ENCODE measurements at regions not wholly inside any gene's neighbourhood (a gene's known extent, or its start where the extent isn't known, plus 50 kb on each side); places are given as distances from the start of the nearest gene placed in this dataset.
A peak's percentile ranks its signal among the peaks of the same experiment; 100 is the strongest.

GRCh38 chr2:76572981-76573380 is 862.3 kb upstream of the GCFC2 start:
- no peak for DNase-seq

- peak; percentile 4 for DNase-seq
These were observed 859.1 kb upstream of the GCFC2 start for GRCh38 chr2:76569819-76570218.

GRCh38 chr2:76567478-76567877 is 856.8 kb upstream of the GCFC2 start:
- DNase-seq = no peak

- no peak for DNase-seq
These were observed 854.0 kb upstream of the GCFC2 start for GRCh38 chr2:76564734-76565133.

- no peak for DNase-seq
These were observed 853.0 kb upstream of the GCFC2 start for GRCh38 chr2:76563730-76564129.

- no peak for DNase-seq
These were observed 847.4 kb upstream of the GCFC2 start for GRCh38 chr2:76558157-76558556.

- DNase-seq = no peak
These were observed 845.3 kb upstream of the GCFC2 start for GRCh38 chr2:76556018-76556417.

- DNase-seq = no peak
These were observed 835.5 kb upstream of the GCFC2 start for GRCh38 chr2:76546207-76546606.

GRCh38 chr2:76544901-76545300 is 834.2 kb upstream of the GCFC2 start:
- no peak for DNase-seq

- no peak for DNase-seq
These were observed 806.8 kb upstream of the GCFC2 start for GRCh38 chr2:76517574-76517909.

- DNase-seq = no peak
These were observed 806.3 kb upstream of the GCFC2 start for GRCh38 chr2:76516861-76517573.

- no peak for DNase-seq
These were observed 801.6 kb upstream of the GCFC2 start for GRCh38 chr2:76512201-76512820.

- DNase-seq = no peak
These were observed 795.8 kb upstream of the GCFC2 start for GRCh38 chr2:76506538-76506937.

GRCh38 chr2:76501641-76502040 is 790.9 kb upstream of the GCFC2 start:
- DNase-seq = no peak

GRCh38 chr2:76498360-76498759 is 787.6 kb upstream of the GCFC2 start:
- no peak for DNase-seq

- DNase-seq = no peak
These were observed 780.8 kb upstream of the GCFC2 start for GRCh38 chr2:76491503-76491902.

GRCh38 chr2:76478266-76479035 is 767.7 kb upstream of the GCFC2 start:
- DNase-seq = peak; percentile 25

- no peak for DNase-seq
These were observed 762.2 kb upstream of the GCFC2 start for GRCh38 chr2:76472946-76473345.

GRCh38 chr2:76469066-76469465 is 758.4 kb upstream of the GCFC2 start:
- DNase-seq = no peak

GRCh38 chr2:76467326-76467725 is 756.6 kb upstream of the GCFC2 start:
- no peak for DNase-seq

- no peak for DNase-seq
These were observed 753.6 kb upstream of the GCFC2 start for GRCh38 chr2:76464310-76464709.

- DNase-seq = no peak
These were observed 750.7 kb upstream of the GCFC2 start for GRCh38 chr2:76461431-76461830.

- no peak for DNase-seq
These were observed 745.2 kb upstream of the GCFC2 start for GRCh38 chr2:76455910-76456309.

- DNase-seq = no peak
These were observed 739.3 kb upstream of the GCFC2 start for GRCh38 chr2:76450024-76450475.
